ENCODE measurements at regions not wholly inside any gene's neighbourhood (a gene's known extent, or its start where the extent isn't known, plus 50 kb on each side); places are given as distances from the start of the nearest gene placed in this dataset.
A peak's percentile ranks its signal among the peaks of the same experiment; 100 is the strongest.
"Not testable (repeated sequence)": the region's sequence is repeated elsewhere in the genome, so short reads cannot be mapped to it uniquely, and the experiment has no call there.

GRCh38 chr12:25615119-25615518, 62.0 kb upstream of the LMNTD1 start:
- no peak for DNase-seq

- no peak for DNase-seq
These were observed 63.2 kb upstream of the LMNTD1 start for GRCh38 chr12:25616286-25616685.

- no peak for DNase-seq
These were observed 64.9 kb upstream of the LMNTD1 start for GRCh38 chr12:25617991-25618390.

DNA sequence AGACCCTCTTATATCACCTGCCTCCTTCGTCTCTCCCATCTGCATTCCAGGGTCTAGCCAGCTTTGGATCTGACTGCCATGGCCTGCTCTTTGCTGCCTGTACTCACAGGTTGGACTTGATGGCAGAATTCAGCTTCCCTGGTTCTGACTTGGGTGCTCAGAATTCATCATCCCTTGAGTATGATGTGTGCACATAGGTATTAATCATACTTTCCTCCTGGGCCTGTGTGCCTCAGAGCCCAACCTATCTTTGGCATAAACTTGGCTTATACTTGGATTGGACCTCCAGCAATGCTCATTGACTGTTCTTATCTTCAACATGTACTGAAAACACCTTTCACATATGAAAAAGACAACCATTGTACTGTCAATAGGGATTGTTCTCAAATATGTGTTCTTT, 70.7 kb upstream of the LMNTD1 start:
- no peak for DNase-seq

DNA sequence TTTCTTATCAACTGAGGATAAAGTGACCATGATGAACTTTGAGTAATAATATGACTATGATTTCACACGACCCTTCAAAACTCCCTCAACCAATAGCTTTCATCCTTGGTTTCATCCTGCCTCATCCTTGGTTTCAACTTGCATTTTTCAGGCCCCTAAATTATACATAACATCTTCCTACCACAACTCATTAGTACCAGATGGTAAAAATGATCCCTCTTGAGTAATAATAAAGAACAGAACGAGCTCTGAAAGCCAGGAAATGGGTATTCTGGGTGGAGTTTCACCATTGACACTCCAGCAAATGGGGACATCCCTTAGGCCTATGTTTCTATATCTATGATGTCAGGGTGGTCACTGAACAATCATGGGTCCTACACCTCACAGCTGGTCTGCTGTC, 72.1 kb upstream of the LMNTD1 start:
- DNase-seq: no peak

GRCh38 chr12:25629341-25629740, 76.3 kb upstream of the LMNTD1 start:
- DNase-seq: no peak

GRCh38 chr12:25630735-25631515, 77.8 kb upstream of the LMNTD1 start:
- DNase-seq: not testable (repeated sequence)

GRCh38 chr12:25633149-25633548, 80.1 kb upstream of the LMNTD1 start:
- not testable (repeated sequence) for DNase-seq

GRCh38 chr12:25637752-25638151, 84.7 kb upstream of the LMNTD1 start:
- no peak for DNase-seq

DNA sequence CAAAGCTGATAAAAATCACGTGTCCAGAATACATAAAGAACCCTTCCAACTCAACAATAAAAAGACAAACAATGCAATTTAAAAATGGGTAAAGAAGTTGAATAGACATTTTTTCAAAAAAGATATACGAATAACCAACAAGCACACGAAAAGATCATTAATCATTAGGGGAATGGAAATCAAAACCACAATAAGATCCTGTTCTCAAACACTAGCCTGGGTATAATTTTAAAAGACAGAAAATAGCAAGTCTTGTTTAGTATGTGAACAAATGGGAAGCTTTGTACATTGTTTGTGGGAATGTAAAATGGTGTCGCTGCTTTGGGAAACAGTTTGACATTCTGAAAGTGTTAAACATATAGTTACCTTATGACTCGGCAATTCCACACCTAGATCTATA, 86.3 kb upstream of the LMNTD1 start:
- no peak for DNase-seq

DNA sequence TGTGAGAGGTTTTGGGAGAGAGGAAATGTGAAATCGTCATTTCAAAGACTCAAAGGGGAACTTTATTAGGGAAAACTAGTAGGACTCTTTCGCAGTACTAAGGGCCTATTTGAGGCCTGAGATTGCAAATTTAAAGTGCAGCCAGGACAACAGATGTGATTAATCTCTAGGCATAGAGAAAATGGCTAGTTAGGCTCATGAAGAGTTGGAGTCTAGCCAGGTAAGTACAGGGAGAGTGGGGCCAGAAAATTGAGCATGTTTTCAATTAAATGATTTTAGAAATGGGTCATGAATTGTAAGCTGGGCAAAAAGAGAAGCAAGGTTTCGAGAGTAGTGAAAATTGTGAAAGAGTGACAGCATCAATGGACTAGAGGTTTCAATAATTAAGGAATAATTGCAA, 91.9 kb upstream of the LMNTD1 start:
- DNase-seq: no peak

DNA sequence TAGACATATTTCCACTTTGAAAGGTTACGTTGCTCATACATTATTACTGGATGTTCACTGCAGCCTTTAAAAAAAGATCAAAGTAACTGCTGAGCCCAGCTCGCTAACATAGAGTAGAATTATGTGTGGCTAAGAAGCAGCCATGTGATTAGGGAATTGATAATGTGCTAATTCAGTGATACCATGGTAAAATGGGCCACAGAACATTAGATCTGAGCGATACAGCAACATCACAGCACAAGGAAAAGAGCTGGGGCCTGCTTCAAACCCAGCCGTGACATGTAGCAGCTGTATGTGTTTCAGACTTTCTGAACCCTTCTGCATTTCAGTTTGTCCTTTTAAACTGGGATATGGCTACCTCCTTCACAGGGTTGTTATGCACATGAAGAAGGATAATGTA, 92.3 kb upstream of the LMNTD1 start:
- DNase-seq: no peak

DNA sequence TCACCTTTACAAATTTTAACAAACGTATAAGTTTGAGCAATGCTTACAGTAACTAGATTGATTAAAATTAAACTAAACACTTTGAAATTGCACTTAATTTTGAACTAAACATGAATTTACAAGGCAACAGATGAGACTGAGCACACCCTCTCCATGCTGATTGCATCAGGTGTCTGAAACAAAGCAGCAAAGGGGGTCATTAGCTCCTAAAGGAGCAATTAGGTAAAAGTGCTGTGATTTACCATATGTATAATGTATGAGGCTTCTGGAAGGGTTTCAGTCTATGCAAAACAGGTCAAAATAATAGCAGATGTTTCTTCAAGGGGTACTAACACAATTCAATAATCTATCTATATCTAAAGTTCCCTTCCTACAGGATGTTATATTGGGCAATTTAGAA, 98.8 kb upstream of the LMNTD1 start:
- DNase-seq: no peak

GRCh38 chr12:25652371-25652770, 99.3 kb upstream of the LMNTD1 start:
- DNase-seq: no peak

- no peak for DNase-seq
These were observed 100.5 kb upstream of the LMNTD1 start for GRCh38 chr12:25653487-25654175.

GRCh38 chr12:25655702-25656101, 102.6 kb upstream of the LMNTD1 start:
- DNase-seq: peak; percentile 25

- no peak for DNase-seq
These were observed 106.5 kb upstream of the LMNTD1 start for GRCh38 chr12:25659621-25660020.

DNA sequence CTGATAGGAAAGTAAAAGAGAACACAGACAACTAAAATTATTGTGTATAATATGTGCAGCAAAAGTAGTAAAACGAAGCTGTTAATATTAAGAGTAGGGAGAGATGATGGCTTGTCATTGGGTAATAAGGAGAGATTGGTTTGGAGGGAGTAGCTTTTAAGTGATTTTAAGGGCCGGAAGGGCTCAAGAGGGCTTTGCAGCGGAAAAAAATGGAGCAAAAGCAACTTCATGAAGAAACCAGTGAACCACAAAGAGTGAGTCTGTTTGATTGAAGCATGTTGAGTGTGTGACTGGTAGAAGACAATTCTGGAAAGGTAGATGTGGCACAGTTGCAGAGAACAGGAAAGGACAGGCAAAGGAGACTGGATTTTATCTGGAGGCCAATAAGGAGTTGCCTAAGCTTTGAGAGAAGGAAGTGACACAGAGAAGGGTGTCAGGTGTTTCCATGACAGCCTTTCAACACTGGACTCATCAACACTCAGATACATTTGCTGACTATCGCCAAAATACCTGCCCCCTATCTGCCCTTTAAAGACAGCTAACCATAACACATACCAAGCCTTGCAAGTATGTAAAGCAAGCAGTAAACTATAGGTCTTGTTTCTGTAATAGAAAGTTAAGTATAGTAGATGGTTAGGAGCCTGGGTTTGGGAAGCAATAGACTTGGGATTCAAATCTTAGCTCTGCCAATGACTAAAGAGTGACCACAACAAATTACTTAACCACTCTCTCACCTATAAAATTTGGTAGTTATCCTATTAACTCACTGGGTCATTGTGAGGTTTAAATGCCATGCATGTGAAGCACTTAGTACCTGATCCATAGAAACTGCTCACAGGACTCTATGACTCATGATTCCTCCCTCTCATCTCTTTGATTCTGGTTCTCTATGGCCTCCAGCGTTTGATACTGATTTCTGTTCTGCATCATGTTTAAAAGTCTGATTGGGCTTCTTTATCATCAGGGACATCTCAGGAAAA, 117.3 kb upstream of the LMNTD1 start:
- DNase-seq: no peak

- DNase-seq: no peak
These were observed 122.7 kb upstream of the LMNTD1 start for GRCh38 chr12:25675808-25676207.

DNA sequence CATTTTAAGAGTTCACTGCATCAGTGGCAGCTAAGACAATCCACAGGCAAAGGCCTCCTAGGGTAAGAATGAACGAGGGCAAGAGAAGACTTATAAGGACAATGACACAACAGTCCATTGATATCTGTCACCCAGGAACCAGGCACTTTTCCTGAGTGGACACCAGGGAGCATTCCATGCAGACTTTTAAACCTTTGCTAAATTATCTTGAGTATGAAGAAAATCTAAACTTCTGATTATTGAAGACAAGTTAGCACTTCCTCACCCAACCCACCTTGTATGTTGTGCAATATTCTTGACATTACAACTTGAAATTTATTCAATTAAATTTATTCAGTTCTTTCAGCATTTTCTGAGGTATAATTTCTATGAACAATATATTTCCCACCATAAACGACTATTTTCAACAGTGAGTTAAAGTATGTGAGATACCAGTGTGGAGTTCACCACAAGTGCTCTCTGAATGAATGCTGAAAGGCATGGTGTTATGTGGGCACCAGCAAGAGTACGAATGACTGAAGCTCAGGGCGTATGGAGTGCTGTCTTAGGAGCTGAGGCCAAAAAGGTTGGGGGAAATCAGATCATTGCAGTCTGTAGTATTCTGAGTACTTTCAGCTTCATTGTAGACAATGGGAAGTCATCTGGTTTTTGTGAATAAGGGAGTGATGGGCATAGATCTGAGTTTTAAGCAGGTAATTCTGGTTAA, 124.3 kb upstream of the LMNTD1 start:
- DNase-seq: no peak

- no peak for DNase-seq
These were observed 128.5 kb upstream of the LMNTD1 start for GRCh38 chr12:25681580-25681979.

DNA sequence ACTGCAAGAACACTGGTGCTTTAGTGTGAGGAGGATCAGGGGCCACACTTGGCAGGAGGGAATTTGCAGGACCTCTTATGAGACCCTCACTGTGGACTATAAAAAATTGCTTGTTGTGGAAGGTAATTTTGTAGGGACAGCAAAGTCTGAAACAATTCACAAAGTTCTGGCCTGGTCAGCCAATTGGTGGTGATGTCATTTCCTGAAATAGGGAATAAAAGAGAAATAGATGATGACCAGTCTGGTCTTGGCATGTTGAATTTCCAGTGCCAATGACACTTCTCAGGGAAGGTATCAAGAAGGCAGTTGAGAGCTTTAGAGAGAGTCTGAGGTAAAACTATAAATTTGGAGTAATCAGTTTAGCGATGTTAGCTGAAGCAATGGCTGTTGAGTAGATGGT, 129.3 kb upstream of the LMNTD1 start:
- no peak for DNase-seq

Measured in left kidney (tissue), 1 donor.